ENCODE measurements at regions not wholly inside any gene's neighbourhood (a gene's known extent, or its start where the extent isn't known, plus 50 kb on each side); places are given as distances from the start of the nearest gene placed in this dataset.

GRCh38 chr2:37425408-37425807, 81.0 kb downstream of the QPCT start:
- H3K4me3 ChIP-seq = no peak overlapping the region
- no peaks in the 10 kb centered on the region for H3K27me3 ChIP-seq
- DNase-seq = no peak
- H3K9me3 ChIP-seq = peaks cover 2% of the 10 kb centered on the region; the same call in 1 of the 2 replicates
- no peaks in the 10 kb centered on the region for H3K36me3 ChIP-seq

DNA sequence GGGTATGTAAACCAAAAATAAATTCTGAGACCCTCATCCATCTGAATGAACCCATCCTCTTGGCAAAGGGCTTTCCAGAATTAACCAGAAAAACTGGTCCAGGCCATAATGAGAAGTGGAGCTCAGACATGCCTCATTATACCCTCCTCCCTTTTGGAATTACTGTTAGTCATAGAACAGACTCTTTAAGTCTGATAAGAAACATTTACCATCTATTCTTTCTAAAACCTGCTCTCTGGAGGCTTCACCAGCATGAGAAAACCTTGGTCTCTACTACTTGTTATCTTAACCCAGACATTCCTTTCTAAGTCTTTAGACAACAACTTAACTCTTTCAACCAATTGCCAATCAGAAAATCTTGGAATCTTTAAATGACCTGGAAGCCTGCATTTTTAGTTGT, 82.8 kb downstream of the QPCT start:
- Histone ChIP-seq H3K27me3 (no peaks in the 10 kb centered on the region), H3K36me3 (no peaks in the 10 kb centered on the region), H3K4me3 (no peak overlapping the region), H3K9me3 (peaks cover 2% of the 10 kb centered on the region; the same call in 1 of the 2 replicates)
- DNase-seq = no peak

GRCh38 chr2:37436323-37436722, 91.9 kb downstream of the QPCT start:
- no peaks in the 10 kb centered on the region for H3K36me3 ChIP-seq
- H3K4me3 ChIP-seq = no peak overlapping the region
- H3K9me3 ChIP-seq = peaks cover 4% of the 10 kb centered on the region; the same call in 1 of the 2 replicates
- DNase-seq = no peak
- no peaks in the 10 kb centered on the region for H3K27me3 ChIP-seq

GRCh38 chr2:37439131-37439642, 94.8 kb downstream of the QPCT start:
- H3K36me3 ChIP-seq = no peaks in the 10 kb centered on the region
- DNase-seq = no peak
- H3K9me3 ChIP-seq = peaks cover 4% of the 10 kb centered on the region; the same call in 1 of the 2 replicates
- H3K27me3 ChIP-seq = no peaks in the 10 kb centered on the region
- H3K4me3 ChIP-seq = no peak overlapping the region

DNA sequence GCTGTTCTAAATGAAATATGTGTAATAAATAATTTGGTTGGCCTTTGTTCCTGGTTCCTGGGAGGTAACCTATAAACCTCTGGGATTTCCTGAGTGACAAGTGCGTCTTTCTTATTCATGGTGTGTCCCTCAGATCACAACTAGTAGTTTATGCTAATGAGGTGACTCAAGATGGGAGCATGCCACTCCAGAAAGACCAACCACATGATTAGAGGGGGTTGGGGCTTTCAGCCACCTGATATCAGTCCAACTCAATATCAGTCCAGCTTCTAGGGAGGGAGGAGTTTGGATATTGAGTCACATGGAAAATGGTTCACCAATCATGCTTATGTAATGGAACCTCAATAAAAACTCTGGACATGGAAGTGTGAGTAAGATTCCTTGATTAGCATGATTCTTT, 96.6 kb downstream of the QPCT start:
- Histone ChIP-seq H3K27me3 (no peaks in the 10 kb centered on the region), H3K36me3 (no peaks in the 10 kb centered on the region), H3K9me3 (peaks cover 4% of the 10 kb centered on the region; the same call in 1 of the 2 replicates), H3K4me3 (no peak overlapping the region)
- no peak for DNase-seq

GRCh38 chr2:37443082-37443481, 98.7 kb downstream of the QPCT start:
- Histone ChIP-seq H3K4me3 (no peak overlapping the region), H3K9me3 (peaks cover 4% of the 10 kb centered on the region; the same call in 1 of the 2 replicates), H3K36me3 (no peaks in the 10 kb centered on the region), H3K27me3 (no peaks in the 10 kb centered on the region)
- no peak for DNase-seq

GRCh38 chr2:37447446-37447845, 103.0 kb downstream of the QPCT start:
- no peaks in the 10 kb centered on the region for H3K36me3 ChIP-seq

GRCh38 chr2:37448342-37449120, 104.1 kb downstream of the QPCT start:
- no peak for DNase-seq
- H3K4me3 ChIP-seq = no peak overlapping the region
- H3K27me3 ChIP-seq = no peaks in the 10 kb centered on the region
- H3K9me3 ChIP-seq = no peaks in the 10 kb centered on the region
- H3K36me3 ChIP-seq = no peaks in the 10 kb centered on the region

More at GRCh38 chr2:37447446-37447845, 103.0 kb downstream of the QPCT start:
- DNase-seq = no peak
- H3K27me3 ChIP-seq = no peaks in the 10 kb centered on the region
- no peak overlapping the region for H3K4me3 ChIP-seq
- H3K9me3 ChIP-seq = no peaks in the 10 kb centered on the region

- DNase-seq = no peak
- Histone ChIP-seq H3K4me3 (no peak overlapping the region), H3K27me3 (no peaks in the 10 kb centered on the region), H3K36me3 (no peaks in the 10 kb centered on the region), H3K9me3 (no peaks in the 10 kb centered on the region)
Observed at GRCh38 chr2:37449761-37450296, 105.4 kb downstream of the QPCT start.

DNA sequence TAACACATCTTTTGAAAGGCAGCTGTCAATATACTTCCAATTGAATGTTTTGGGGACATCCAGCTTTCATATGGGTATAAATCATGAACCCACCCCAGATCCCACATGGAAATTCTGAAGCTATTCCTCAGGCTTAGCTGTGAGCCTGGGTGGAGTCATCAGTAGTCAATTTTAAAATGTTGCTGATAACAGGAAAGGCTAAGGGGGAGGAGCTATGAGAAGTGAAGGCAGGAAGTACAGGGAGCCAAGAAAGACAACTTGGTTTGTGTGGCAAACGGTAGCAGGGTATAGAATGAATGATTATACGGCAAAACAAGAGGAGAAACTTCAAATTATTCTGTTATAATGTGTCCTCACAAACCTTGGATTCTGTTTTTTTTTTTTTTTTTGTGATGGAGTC, 108.6 kb downstream of the QPCT start:
- no peaks in the 10 kb centered on the region for H3K9me3 ChIP-seq
- H3K4me3 ChIP-seq = no peak overlapping the region
- H3K27me3 ChIP-seq = no peaks in the 10 kb centered on the region
- DNase-seq = no peak
- no peaks in the 10 kb centered on the region for H3K36me3 ChIP-seq

GRCh38 chr2:37454851-37455762, 110.7 kb downstream of the QPCT start:
- no peak overlapping the region for H3K4me3 ChIP-seq
- no peaks in the 10 kb centered on the region for H3K9me3 ChIP-seq
- H3K27me3 ChIP-seq = no peaks in the 10 kb centered on the region
- H3K36me3 ChIP-seq = no peaks in the 10 kb centered on the region
- DNase-seq = no peak

- H3K36me3 ChIP-seq = no peaks in the 10 kb centered on the region
- DNase-seq = peak; percentile 55
- H3K4me3 ChIP-seq = no peak overlapping the region
- H3K9me3 ChIP-seq = no peaks in the 10 kb centered on the region
- H3K27me3 ChIP-seq = no peaks in the 10 kb centered on the region
Observed at GRCh38 chr2:37456479-37456878, 112.0 kb downstream of the QPCT start.

DNA sequence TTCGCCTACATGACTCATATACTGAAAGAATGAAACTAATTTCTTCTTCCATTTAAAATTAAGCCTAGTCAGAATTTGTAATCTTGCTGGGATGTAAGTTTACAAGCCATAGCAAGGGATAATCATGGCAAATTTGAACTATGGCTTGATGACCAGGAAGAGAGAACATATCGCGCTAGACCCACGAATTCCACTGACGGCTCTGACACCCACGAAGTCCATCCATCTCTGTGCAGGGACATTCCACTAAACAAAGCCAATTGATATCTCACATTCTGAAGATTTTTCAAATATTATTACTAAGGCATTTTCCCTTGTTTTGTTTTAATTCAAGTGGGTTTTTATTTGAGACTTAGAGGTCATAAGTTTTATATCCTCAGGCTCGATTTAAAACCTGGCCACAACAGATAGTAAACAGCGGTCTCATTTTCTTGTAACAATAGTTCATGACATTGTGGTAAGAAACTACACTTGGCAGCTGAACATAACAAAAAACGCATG, 113.0 kb downstream of the QPCT start:
- no peaks in the 10 kb centered on the region for H3K27me3 ChIP-seq
- H3K9me3 ChIP-seq = no peaks in the 10 kb centered on the region
- H3K4me3 ChIP-seq = no peak overlapping the region
- DNase-seq = no peak
- no peaks in the 10 kb centered on the region for H3K36me3 ChIP-seq

GRCh38 chr2:37458133-37458532, 113.7 kb downstream of the QPCT start:
- no peak for DNase-seq
- H3K36me3 ChIP-seq = no peaks in the 10 kb centered on the region
- no peaks in the 10 kb centered on the region; the same call in 1 of the 2 replicates for H3K9me3 ChIP-seq
- no peak overlapping the region for H3K4me3 ChIP-seq
- no peaks in the 10 kb centered on the region for H3K27me3 ChIP-seq

DNA sequence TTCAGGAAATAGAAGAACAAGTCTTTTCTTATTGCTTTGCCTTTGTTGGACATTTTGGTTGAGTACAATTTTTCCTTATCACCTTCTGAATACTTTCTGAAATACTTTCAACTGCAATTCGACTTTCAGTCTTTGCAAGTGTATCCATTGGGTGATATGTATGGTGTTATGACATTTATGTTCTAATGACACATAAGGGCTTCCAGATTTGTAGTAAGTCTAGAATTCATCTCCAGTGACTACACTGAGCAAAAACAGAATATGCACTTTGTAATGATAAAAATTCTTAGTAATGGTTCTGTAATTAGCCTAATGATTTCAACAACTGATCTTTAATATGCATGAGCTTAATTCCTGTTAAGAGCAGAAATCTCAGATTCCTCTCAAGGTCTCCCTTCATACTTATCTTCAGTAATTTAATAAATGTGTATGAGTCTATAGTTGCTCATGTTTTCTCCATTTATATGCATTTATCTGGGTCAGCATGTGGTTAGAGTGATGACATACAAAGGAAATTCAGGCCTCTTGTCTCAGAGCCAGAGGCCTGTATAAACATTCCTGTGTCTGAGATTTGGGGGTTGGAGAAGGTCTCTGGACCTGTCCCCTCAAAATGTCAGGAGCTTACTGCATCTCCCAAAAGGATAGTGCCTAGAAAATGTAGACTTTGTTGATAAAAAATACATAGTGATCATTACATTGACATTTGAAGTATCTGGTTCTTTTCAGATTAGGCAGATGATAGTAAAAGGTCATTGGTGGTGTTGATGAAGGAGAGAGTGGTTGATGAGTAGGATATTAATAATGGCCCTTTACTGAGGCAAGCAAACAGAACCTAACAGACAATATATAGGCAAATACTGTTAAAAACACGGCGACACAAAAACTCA, 114.9 kb downstream of the QPCT start:
- Histone ChIP-seq H3K27me3 (no peaks in the 10 kb centered on the region), H3K4me3 (no peak overlapping the region), H3K9me3 (peaks cover 4% of the 10 kb centered on the region), H3K36me3 (no peaks in the 10 kb centered on the region)
- DNase-seq = peak; percentile 28

DNA sequence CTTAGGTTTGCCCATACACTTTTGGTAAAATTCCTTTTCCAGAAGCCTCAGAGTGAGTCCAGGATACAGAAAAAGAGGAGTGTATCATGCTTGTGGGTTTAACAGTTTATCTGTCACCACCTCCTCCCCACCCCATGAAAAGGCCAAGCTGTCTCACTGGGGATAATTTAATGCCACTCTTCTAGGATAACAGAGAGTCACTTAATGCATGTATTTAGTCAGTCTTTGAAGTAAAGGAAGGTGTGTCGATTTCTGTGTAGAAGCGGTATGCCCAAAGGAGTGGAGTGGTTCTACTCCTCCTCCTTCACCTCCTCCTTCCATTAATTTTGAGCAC, 116.4 kb downstream of the QPCT start:
- no peak for DNase-seq
- Histone ChIP-seq H3K36me3 (no peaks in the 10 kb centered on the region), H3K4me3 (no peak overlapping the region), H3K9me3 (peaks cover 4% of the 10 kb centered on the region), H3K27me3 (no peaks in the 10 kb centered on the region)
